DND-41 (cell line): ENCODE measurements at regions not wholly inside any gene's neighbourhood (a gene's known extent, or its start where the extent isn't known, plus 50 kb on each side); places are given as distances from the start of the nearest gene placed in this dataset.

Experiments used
- CTCF ChIP-seq: IDR thresholded peaks from 2 replicates; pipeline ENCODE4 v1.5.1; 2012; ENCODE audit warnings: borderline replicate concordance, low read length, moderate library complexity, mild to moderate bottlenecking; ENCODE audit not compliant: poor library complexity, severe bottlenecking; ENCODE audit errors: extremely low read depth
- EZH2 ChIP-seq: IDR thresholded peaks from 3 replicates; pipeline ENCODE4 v1.6.1; 2012; ENCODE audit warnings: borderline replicate concordance, low read depth, mild to moderate bottlenecking, moderate library complexity, low read length, inconsistent platforms; ENCODE audit not compliant: severe bottlenecking

- TF ChIP-seq CTCF (peak; percentile 40), EZH2 (no peak)
Observed at GRCh38 chr2:133959066-133959465, 294.8 kb upstream of the MGAT5 start.
